Gastroesophageal sphincter (tissue), 3 donors: ENCODE measurements at regions not wholly inside any gene's neighbourhood (a gene's known extent, or its start where the extent isn't known, plus 50 kb on each side); places are given as distances from the start of the nearest gene placed in this dataset.

Source experiments
- CTCF ChIP-seq, 4 experiments: fragments of 200-600 bp in 2 of 4; fragments of 450-650 bp in 2 of 4; sonication (generic) in 1 of 4; IDR thresholded peaks; one replicate each; pipeline ENCODE4 v1.5.1; 2017 to 2019; ENCODE audit warnings: antibody characterized with exemption in 4 of 4, mild to moderate bottlenecking in 2 of 4, moderate library complexity in 2 of 4
- EP300 ChIP-seq: sonication (generic); formaldehyde crosslinking; IDR thresholded peaks from one replicate; pipeline ENCODE4 v1.6.1; 2017; ENCODE audit warnings: antibody characterized with exemption, mild to moderate bottlenecking
- POLR2A ChIP-seq, 2 donors: fragments of 450-650 bp; IDR thresholded peaks; one replicate each; pipeline ENCODE4 v1.6.1; 2017; ENCODE audit warnings: antibody characterized with exemption in 2 of 2, mild to moderate bottlenecking in 2 of 2, moderate library complexity in 1 of 2
- POLR2AphosphoS5 ChIP-seq: sonication (generic); formaldehyde crosslinking; IDR thresholded peaks from one replicate; pipeline ENCODE4 v1.6.1; 2017; ENCODE audit warnings: antibody characterized with exemption

DNA sequence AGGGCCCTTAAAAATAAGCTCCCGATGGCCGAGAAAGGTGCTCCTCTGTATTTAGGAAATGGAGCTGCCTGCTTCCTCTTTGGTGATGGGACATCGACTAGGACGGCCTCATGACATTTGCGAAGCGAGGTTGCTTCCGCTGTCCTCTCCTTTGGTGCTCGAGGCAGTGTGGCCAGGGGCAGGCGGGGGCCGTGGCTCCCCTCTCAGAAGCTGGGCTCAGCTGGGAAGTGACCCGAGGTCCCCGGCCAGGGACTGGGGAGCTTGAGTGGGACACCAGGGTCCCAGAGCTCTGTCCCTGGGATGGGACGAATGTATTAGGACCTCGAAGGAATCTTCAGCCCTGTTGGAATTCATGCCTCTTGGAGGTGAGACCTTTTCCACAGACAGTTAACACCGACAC is 151.1 kb downstream of the CTTN start:
- no peak for TF ChIP-seq POLR2A (IDR thresholded peaks at IDR 0.05)
- TF ChIP-seq CTCF (IDR thresholded peaks at IDR 0.05), result no peak
- no peak for TF ChIP-seq POLR2AphosphoS5
- TF ChIP-seq EP300, result no peak
